GM18498 (cell line): ENCODE measurements at regions not wholly inside any gene's neighbourhood (a gene's known extent, or its start where the extent isn't known, plus 50 kb on each side); places are given as distances from the start of the nearest gene placed in this dataset.
"Not testable (repeated sequence)": the region's sequence is repeated elsewhere in the genome, so short reads cannot be mapped to it uniquely, and the experiment has no call there.

Experiments used
- ATAC-seq: cut with Tn5 transposase; IDR thresholded peaks from one replicate; pipeline ENCODE4 v1.9.1; 2021; ENCODE audit warnings: mild to moderate bottlenecking, moderate library complexity; ENCODE audit not compliant: unreplicated experiment

DNA sequence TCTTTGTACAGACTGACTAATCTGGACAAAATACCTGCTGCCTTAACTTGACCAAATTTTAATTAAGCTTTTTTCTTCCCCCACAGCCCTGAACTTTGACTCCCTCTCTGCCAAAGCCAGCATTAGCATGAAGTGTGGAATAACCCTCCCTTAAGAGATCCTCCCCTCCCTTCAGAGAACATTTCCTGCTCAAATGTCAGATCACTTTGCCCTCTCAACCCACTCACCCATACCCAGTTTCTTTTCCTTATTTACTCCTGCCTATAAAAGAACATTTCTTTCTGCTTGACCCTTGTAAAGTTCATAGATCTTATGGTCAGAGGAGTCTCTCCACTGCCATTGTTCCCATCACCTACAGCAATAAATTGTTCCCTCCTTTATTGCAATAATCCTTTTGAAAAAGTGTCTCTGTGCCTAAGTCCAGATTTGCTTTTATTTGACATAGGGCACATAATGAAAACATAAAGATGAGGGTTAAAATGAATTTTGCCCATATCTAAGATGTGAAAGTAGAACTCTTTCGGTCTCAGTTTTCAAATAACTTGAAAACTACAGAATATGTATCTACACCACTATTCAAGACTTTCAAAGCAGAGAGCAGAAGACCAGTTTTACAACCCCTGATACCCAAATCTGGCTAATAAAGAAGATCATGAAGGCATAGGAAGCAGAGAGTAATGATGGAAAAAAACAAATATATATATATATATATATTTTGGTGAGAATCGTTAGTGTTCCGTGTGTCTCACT, 289.7 kb upstream of the ANXA10 start:
- ATAC-seq = no peak

DNA sequence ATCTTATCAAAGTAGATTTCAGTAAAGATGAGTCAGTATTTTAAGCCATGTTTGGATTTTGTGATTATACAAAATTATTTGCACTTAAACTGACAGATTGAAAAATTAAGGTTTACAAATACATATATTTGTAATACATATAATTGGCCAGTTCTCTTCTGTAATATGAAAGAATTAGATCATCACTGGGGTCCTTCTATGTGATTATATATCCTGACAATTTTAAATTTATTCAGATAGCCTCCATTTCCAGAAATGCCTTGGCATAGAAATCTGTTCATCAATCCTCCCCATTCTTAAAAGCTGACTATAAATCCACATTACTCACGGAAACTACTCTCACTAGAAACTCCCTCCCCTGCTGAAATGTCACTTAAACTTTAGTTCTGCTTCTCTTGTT, 280.4 kb upstream of the ANXA10 start:
- ATAC-seq = no peak

DNA sequence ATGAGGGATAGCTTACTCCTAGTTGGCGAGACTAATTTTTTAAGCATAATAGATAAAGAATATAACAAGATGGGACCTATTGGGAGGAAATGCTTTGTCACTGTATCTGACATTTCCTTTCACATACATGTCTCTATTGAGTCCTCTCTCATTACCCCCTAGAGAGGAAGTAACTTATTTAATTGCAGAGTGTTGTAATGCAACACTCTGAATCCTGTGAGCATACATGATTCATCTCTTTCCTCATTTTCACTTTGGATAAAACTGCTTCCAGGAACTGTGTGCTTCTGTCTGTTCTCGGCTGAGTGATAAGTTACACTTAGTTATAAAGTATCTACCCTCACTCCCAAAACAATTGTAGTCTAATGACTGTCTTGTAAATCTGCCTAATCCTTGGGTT, 266.1 kb upstream of the ANXA10 start:
- ATAC-seq = no peak

DNA sequence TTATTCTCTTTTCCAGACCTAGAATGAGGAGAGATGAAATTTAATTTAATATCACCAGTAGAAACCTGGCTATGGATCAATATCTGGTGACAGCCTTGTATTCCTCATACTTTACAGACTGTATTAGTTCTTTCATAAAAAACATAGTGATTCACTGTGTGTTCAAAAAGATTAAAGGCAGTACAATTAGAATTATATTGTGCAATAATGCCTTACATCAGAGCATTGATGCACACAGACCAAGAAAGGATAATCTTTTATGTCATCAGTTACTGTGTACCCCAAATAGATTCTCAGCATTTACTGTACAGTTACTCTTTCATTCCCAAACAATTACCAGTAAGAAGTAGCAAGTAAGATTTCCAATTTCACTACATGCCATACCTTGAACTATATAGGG, 260.5 kb upstream of the ANXA10 start:
- no peak for ATAC-seq

DNA sequence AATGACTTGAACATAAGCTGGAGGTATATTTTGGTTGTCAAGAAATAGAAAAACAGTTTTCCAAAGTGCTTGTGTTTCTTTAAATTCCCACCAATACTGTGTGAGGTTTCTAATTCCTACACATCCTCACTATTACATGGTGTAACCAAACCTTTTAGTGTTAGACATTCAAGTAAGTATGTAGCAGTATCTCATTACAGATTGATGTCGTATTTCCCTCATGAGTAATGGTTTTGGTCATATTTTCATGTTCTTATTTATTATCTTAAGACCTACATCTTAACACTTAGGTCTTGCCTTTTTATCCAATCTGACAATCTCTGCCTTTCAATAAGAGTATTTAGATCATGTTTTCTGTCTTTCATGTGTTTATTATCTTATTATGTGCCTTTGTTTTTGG, 253.7 kb upstream of the ANXA10 start:
- no peak for ATAC-seq

DNA sequence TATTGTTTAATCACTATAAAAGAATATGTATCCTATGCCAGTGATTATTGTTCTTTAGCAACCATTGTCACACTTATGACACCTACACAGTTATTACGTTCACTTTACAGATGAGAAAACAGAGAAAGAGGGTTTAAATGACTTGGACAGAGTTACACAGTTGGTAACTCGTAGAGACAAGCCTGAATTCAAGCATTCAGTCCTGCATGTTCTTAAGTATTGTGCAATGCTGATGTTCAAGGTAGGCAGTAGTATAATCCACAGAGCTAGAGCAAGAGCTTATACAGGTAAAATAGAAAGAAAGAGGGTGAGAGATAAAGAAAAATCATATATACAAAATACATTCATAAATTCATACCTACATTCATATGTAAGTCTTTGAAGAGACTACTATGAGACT, 249.8 kb upstream of the ANXA10 start:
- no peak for ATAC-seq

DNA sequence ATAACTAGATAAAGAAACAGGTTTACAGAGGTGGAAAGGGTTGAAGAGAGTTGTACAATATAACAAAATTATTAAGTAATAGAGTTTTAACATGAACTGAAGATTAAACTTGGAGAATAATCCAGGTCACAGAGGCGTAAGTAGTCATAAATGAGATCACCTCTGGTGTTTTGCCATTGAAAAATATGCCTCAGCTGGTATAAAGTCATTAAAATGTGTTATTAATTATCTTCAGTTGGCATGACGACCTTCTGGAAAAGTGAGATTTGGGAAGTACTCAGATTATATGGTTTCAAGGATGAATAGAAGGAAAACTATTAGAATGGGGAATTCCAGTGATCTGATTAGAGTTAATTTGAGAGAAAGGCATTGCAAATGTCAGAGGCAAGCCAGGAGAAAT, 237.5 kb upstream of the ANXA10 start:
- ATAC-seq = no peak

DNA sequence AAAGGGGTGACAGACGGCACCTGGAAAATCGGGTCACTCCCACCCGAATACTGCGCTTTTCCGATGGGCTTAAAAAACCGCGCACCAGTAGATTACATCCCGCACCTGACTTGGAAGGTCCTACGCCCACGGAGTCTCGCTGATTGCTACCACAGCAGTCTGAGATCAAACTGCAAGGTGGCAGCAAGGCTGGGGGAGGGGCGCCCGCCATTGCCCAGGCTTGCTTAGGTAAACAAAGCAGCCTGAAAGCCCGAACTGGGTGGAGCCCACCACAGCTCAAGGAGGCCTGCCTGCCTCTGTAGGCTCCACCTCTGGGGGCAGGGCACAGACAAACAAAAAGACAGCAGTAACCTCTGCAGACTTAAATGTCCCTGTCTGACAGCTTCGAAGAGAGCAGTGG, 234.2 kb upstream of the ANXA10 start:
- ATAC-seq = not testable (repeated sequence)

DNA sequence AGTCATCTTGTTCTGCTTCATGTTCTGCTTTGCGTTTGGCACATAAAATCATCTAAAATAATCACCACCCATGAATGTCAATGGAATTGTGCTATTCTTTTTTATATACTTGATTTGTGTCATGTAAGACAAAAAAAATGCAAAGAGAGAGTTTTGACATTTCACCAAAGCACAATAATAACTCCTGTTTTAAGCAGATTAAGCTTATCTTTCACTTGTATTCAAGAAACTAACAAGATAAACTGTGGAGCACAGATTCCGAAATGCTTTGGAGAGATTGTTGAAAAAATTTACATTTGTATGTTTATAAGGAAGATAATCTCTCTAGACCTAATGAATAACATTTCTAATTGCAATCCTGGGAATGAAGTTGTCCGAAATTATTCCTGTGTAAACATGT, 225.1 kb upstream of the ANXA10 start:
- ATAC-seq = no peak

DNA sequence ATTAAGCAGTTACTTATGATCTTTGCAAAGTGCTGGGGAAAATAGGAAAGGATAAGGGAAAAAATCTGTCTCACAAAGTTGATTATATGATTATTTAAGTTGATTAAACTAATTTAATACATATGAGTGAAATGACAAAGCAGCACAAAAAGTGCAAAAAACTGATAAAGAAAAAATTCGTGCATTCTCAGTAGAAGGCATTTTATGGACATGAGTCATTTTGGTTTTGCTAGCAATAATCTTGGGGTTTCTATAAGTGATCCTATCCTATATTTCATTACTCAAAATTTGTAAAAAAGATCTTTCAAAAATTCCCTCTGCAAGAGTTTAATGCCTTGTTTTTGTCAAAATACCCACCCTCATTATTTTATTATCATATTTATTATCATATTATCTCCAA, 224.2 kb upstream of the ANXA10 start:
- no peak for ATAC-seq

DNA sequence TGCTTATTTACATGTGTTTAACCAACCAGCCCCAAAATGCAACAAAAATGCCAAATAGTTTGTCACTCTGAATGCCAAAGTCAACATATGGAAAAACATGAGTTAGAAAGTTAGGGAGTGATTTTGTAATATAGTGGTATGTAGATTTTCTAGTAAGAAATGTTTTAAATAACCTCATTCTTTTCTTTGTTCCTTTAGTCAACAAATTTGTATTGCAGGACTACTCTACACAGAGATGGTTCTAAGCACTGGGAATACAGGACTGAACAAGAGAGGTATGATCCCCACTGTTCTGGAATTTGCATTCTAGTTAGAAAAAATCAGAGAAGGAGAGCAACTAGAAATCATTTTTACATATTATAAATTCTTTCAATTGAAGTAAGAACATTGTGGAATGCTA, 218.8 kb upstream of the ANXA10 start:
- ATAC-seq = no peak

DNA sequence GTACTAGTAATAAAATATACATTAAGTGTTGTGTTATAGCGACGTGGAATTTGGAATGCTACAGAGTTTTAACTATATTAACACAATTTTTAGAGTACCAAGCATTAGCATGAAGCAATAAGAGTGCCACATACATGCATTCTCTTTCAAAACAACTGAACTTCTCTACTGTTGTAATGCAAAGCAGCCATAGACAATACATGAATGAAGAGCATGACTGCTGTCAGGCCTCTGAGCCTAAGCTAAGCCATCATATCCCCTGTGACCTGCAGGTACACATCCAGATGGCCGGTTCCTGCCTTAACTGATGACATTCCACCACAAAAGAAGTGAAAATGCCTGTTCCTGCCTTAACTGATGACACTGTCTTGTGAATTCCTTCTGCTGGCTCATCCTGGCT, 216.2 kb upstream of the ANXA10 start:
- not testable (repeated sequence) for ATAC-seq

DNA sequence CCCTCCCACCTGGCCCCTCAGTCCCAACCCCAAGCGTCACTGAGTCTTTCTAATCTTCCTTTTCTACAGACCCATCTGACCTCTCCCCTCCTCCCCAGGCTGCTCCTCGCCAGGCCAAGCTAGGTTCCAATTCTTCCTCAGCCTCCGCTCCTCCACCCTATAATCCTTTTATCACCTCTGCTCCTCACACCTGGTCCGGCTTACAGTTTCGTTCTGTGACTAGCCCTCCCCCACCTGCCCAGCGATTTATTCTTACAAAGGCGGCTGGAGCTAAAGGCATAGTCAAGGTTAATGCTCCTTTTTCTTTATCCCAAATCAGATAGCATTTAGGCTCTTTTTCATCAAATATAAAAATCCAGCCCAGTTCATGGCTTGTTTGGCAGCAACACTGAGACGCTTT, 214.5 kb upstream of the ANXA10 start:
- ATAC-seq = not testable (repeated sequence)

DNA sequence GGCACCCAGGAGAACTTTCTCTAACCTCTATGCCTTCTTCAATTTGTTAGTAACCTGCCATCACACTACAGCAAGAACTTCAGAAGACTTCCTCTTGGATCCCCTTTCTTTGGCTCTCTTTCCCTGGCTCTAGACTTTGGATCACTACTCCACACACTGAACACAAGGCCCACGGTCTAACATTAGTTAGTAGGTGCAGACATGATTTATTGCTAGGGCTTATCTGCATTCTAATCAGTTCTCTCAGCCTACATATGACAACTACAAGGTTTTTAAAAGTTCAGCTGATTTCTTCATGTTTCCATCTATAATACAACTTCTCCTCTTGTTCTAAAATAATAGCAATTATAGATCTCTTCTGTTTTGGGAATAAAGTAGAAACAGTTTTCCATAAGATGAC, 209.1 kb upstream of the ANXA10 start:
- no peak for ATAC-seq

DNA sequence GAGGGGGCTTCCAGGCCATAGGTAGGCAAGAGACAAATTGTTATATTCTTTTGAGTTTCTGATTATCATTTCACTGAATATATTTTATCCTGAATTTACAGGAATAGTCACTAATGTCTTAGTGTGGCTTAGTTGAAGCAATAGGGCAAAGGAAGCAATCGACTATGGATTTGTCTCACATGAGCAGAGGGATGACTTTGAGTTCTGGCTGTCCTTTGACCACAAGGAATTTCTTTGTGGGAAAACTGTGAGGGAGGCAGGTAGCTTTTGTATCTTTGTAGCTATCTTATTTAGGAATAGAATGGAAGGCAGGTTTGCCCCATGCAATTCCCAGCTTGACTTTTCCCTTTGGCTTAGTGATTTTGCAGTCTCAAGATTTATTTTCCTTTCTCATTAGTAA, 207.3 kb upstream of the ANXA10 start:
- ATAC-seq = no peak

DNA sequence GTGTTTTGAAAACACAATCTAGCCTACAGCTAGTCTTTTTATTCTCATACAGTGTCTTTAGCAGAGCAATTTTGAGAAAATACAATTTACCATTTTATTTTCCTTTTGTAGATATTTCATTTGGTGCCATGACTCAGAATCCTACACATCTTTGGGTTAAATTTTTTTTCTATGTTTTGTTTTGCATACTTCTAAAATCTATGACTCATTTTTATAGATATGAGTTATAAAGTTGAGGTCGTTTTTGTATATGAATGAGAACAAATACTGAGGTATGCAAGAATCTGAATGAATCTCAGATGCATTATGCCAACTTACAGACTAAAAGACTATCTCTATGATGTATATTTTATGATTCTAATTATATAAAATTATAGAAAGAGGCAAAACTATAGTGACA, 206.5 kb upstream of the ANXA10 start:
- no peak for ATAC-seq

DNA sequence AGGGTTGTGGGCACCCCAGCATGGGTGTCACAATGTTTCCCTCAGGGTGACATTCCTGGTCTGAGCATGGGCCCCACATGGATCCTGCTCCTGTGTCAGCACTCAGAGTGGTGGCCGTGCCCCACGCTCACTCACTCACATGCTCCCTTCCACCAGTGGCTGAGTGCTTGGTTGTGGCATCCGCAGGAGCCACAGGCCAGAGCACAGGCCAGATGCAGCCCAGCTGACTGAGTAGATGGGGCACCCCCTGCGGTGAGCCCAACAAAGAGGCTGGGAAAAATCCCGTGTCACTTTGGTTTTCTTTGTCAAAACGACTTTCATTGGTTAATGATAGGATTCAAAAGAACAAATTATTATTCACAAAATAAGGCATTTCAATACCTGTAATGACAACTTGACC, 204.6 kb upstream of the ANXA10 start:
- no peak for ATAC-seq

DNA sequence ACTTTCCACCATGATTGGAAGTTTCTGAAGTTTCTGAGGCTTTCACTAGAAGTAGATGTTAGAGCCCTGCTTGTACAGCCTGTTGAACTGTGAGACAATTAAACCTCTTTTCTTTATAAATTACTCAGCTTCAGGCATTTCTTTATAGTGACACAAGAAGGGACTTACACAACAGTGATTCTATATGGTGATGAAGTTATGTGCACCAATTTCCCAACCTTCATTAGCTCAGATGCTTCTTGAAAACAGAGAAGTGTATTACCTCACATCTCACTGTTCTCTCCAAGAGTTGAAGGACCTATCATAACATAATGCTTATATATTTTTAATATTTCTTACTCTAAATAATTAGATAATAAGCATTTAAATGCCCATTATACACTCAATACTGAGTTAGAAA, 202.1 kb upstream of the ANXA10 start:
- no peak for ATAC-seq

DNA sequence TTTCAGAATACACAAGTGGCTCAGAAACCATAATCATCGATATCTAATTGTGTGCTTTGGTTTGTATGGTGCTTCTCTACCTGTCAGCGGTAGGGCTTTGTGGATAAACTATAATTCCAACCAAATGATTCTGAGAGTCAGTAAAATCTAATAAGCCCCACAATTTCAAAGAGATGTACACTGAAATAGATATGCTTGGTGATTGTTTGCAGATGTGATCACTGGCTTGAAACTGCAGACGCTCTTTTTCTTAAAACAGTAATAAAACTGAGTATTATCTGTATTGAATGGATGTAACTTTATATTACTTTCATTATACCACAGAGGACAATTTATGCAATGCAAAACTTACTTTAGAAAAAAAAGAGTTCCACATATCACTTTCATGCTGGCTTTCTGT, 198.8 kb upstream of the ANXA10 start:
- ATAC-seq = no peak

DNA sequence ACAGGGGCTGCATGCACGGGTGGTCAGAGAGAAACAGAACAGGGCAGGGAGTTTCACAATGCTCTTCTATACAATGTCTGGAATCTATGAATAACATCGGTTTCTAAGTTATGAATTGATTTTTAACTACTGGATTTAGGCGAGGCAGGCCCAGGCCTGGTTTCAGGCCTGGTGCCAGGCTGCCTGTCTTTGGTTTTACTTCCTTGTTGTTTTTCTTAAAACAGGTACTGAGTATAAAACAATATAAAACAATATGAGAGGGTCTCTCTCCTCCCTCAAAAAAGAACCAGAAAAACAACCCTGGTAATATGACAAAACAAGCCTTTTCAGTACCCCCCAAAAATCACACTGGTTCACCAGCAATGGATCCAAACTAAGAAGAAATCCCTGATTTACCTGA, 196.1 kb upstream of the ANXA10 start:
- ATAC-seq = not testable (repeated sequence)

DNA sequence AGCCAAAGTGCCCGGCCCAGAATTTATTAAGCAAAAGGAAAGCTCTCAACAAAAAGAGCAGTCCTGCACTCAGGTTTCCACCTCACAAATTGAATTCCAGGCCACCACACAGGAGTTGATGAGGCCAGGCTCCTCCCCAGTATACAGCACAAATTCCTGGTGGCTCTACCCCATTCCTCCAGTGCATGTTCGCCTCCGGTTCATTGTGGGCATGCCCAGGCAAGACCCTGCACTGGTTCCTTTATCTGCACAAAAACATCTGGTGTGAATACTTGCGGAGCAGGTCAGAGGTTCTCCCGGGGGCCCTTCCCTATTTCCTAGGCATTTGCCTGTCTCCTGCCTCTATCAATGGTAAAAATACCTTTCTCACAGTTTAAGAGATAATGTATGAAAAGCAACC, 195.2 kb upstream of the ANXA10 start:
- ATAC-seq = no peak

DNA sequence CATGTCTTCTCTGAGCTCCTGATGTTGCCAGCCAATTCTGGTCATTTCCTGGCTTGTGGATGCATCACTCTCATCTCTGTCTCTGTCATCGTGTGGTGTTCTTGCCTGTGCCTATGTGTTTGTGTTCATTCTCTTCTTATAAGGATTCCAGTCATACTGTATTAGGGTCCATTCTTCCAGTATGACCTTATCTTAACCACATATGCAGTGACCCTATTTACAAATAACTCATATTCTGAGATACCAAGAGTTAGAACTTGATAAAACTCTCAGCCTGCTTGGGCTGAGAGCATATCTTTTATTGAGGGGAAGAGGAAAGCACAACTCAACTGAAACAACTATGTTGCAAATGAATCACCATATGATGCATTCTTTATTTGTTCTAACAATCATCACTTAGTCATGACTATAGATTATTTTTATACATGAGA, 189.0 kb upstream of the ANXA10 start:
- no peak for ATAC-seq

DNA sequence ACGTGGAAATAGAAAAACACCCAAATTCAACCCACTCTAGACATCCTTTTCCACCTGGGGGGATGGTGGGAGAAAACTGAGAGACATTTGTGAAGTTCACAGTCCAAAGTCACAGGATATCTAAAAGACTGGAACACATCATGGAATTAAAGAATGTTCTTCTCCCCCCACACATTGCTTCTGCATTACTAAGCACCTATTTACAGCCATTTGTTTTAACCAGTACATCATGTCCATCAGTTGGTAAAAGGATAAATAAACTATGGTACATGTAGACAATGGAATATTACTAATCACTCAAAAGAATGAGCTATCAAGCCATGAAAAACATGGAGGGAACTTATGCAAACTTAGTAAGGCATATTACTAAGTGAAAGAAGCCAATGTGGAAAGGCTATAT, 185.5 kb upstream of the ANXA10 start:
- no peak for ATAC-seq
